PC-3 (cell line): ENCODE measurements at regions not wholly inside any gene's neighbourhood (a gene's known extent, or its start where the extent isn't known, plus 50 kb on each side); places are given as distances from the start of the nearest gene placed in this dataset.

Experiments used
- ATAC-seq: fragments of 200-7000 bp; cut with Tn5 transposase; 2 replicates; pipeline ENCODE4 v1.9.1; 2020; ENCODE audit warnings: mild to moderate bottlenecking, moderate library complexity
- BruUV-seq: library from RNA; stranded (reverse); fragments of 400-500 nt; replicated peaks from 2 replicates; lab custom pipeline; 2021; lab: Mats Ljungman, UMichigan
- CTCF ChIA-PET: fragments of 300-600 bp; sonication (Branson Sonifier 250); formaldehyde crosslinking; loops from one replicate; lab custom pipeline; 2022; ENCODE audit warnings: antibody characterized with exemption; lab: Charles Lee
- POLR2A ChIA-PET: fragments of 300-600 bp; sonication (Branson Sonifier 250); formaldehyde crosslinking; loops from one replicate; lab custom pipeline; 2022; ENCODE audit warnings: antibody characterized with exemption; ENCODE audit not compliant: unreplicated experiment; lab: Charles Lee
- DNase-seq: peaks from one replicate; pipeline ENCODE4 v3.0.0-alpha.2; 2015
- H2AFZ ChIP-seq: fragments of 300-600 bp; sonication (generic); 2 replicates; pipeline ENCODE4 v1.6.0; 2016; ENCODE audit warnings: antibody characterized with exemption, low read length
- H3F3A ChIP-seq: fragments of 300-600 bp; sonication (generic); one replicate; pipeline ENCODE4 v1.6.0; 2017; ENCODE audit warnings: antibody characterized with exemption, low read length, control low read depth, mild to moderate bottlenecking; ENCODE audit not compliant: unreplicated experiment
- H3K27ac ChIP-seq: fragments of 300-600 bp; sonication (generic); 2 replicates; pipeline ENCODE4 v1.5.1; 2016; ENCODE audit warnings: mild to moderate bottlenecking, low read length
- H3K27me3 ChIP-seq: fragments of 300-600 bp; sonication (generic); 2 replicates; pipeline ENCODE4 v1.6.1; 2016; ENCODE audit warnings: low read length, mixed read lengths
- H3K36me3 ChIP-seq: fragments of 300-600 bp; sonication (generic); 2 replicates; pipeline ENCODE4 v1.6.1; 2016; ENCODE audit warnings: low read depth, mixed run types, low read length, mixed read lengths
- H3K4me1 ChIP-seq: fragments of 300-600 bp; sonication (generic); 2 replicates; pipeline ENCODE4 v1.5.1; 2016; ENCODE audit warnings: low read length; ENCODE audit not compliant: insufficient read depth
- H3K4me2 ChIP-seq: fragments of 300-600 bp; sonication (generic); 2 replicates; pipeline ENCODE4 v1.6.0; 2016; ENCODE audit warnings: low read length
- H3K4me3 ChIP-seq: fragments of 300-600 bp; sonication (generic); 2 replicates; pipeline ENCODE4 v1.5.1; 2016; ENCODE audit warnings: mild to moderate bottlenecking, low read length, mixed read lengths
- H3K79me2 ChIP-seq: fragments of 300-600 bp; sonication (generic); 2 replicates; pipeline ENCODE4 v1.6.1; 2017; ENCODE audit warnings: low read length, mixed read lengths
- H3K9ac ChIP-seq: fragments of 300-600 bp; sonication (generic); 2 replicates; pipeline ENCODE4 v1.6.0; 2016; ENCODE audit warnings: mild to moderate bottlenecking, low read length
- H3K9me2 ChIP-seq: fragments of 300-600 bp; sonication (generic); replicated peaks from 2 replicates; pipeline ENCODE4 v1.6.1; 2016; ENCODE audit warnings: mixed run types, low read length, mixed read lengths
- H3K9me3 ChIP-seq: fragments of 300-600 bp; sonication (generic); 2 replicates; pipeline ENCODE4 v1.6.1; 2016; ENCODE audit warnings: low read length, mixed read lengths
- H4K20me1 ChIP-seq: fragments of 300-600 bp; sonication (generic); 2 replicates; pipeline ENCODE4 v1.6.1; 2016; ENCODE audit warnings: low read length, mixed read lengths
- EZH2 ChIP-seq: fragments of 300-600 bp; sonication (generic); IDR thresholded peaks from one replicate; pipeline ENCODE4 v1.6.1; 2017; ENCODE audit warnings: antibody characterized with exemption, mild to moderate bottlenecking, low read length; ENCODE audit not compliant: unreplicated experiment
- EZH2phosphoT487 ChIP-seq: fragments of 300-600 bp; sonication (generic); IDR thresholded peaks from 2 replicates; pipeline ENCODE4 v1.6.1; 2018; ENCODE audit warnings: mild to moderate bottlenecking, antibody characterized with exemption, low read length, borderline replicate concordance
- intact Hi-C: fragments of 100-400 bp; cut with micrococcal nuclease; formaldehyde crosslinking; loops from 2 replicates; pipeline ENCODE4 v1.9.0; 2023
- TF ChIP-seq, protein P1 (sequence below): fragments of 300-600 bp; sonication (generic); conservative IDR thresholded peaks from 2 replicates; pipeline ENCODE4 v1.5.1; 2017; ENCODE audit warnings: antibody characterized with exemption, low read depth, mild to moderate bottlenecking, low read length

DNA sequence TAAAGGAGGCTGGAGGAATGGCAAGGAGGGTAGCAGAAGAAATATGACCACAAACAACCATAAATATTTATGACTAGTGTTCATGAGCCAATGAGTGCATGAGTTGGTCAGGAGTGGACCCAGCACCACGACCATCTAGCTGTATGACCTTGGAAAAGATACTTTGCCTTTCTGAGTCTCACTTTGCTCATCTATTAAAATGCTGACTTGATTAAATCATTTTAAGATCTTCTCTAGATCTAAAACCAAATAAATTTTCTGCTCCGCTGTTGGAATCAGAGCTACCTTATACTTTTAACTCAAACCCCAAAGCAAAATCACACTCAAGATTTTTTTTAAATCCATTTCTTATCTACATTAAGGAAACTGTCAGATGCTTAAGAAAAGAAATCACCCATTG is 207.0 kb downstream of the GPAM start:
- Histone ChIP-seq H3K4me1 (no peaks in the 10 kb centered on the region), H3K9me3 (no peaks in the 10 kb centered on the region), H3K9me2 (no peaks in the 10 kb centered on the region), H4K20me1 (no peaks in the 10 kb centered on the region), H3K4me3 (no peak overlapping the region), H3K4me2 (no peak overlapping the region), H3K79me2 (no peaks in the 10 kb centered on the region), H3K36me3 (no peaks in the 10 kb centered on the region), H3K9ac (no peak overlapping the region), H3K27me3 (no peaks in the 10 kb centered on the region), H3F3A (no peaks in the 10 kb centered on the region), H3K27ac (no peak overlapping the region), H2AFZ (no peak overlapping the region)
- TF ChIP-seq EZH2 (no peak), EZH2phosphoT487 (no peak)
- TF ChIP-seq, protein P1, sequence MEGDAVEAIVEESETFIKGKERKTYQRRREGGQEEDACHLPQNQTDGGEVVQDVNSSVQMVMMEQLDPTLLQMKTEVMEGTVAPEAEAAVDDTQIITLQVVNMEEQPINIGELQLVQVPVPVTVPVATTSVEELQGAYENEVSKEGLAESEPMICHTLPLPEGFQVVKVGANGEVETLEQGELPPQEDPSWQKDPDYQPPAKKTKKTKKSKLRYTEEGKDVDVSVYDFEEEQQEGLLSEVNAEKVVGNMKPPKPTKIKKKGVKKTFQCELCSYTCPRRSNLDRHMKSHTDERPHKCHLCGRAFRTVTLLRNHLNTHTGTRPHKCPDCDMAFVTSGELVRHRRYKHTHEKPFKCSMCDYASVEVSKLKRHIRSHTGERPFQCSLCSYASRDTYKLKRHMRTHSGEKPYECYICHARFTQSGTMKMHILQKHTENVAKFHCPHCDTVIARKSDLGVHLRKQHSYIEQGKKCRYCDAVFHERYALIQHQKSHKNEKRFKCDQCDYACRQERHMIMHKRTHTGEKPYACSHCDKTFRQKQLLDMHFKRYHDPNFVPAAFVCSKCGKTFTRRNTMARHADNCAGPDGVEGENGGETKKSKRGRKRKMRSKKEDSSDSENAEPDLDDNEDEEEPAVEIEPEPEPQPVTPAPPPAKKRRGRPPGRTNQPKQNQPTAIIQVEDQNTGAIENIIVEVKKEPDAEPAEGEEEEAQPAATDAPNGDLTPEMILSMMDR, result no peak
- DNase-seq (no peak), ATAC-seq (no peak)
- ChIA-PET POLR2A (no interaction called here), CTCF (no interaction called here)
- no TSS peak for BruUV-seq
- intact Hi-C loops, result no loop called here

DNA sequence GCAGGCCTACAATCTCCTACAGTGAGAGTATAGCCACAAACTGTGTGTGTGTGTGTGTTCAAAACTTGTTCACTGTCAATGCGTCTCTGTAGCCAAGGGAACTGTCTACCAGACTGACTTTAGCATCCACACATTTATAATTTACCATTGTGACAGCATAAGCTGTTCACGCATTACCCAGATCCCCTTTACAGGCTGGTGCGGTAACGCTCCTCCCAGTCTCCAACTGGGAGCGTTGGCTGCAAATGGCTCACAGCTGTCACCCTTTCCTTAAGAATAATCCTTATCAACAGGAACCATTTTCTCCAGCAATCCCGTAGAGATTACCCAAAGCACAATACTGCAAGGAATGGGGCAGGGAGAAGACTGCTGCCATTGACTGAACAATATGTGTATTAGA is 199.5 kb downstream of the GPAM start:
- no peak for DNase-seq
- no peak for ATAC-seq
- Histone ChIP-seq H3K27ac (no peak overlapping the region), H3K9ac (no peak overlapping the region), H3K4me2 (no peak overlapping the region), H2AFZ (no peak overlapping the region), H3K27me3 (peaks cover 4% of the 10 kb centered on the region; the same call in 1 of the 2 replicates), H3K9me2 (no peaks in the 10 kb centered on the region), H3K4me1 (no peaks in the 10 kb centered on the region), H3K36me3 (no peaks in the 10 kb centered on the region), H3K9me3 (no peaks in the 10 kb centered on the region), H3K79me2 (no peaks in the 10 kb centered on the region), H3K4me3 (no peak overlapping the region), H4K20me1 (no peaks in the 10 kb centered on the region), H3F3A (no peaks in the 10 kb centered on the region)
- TF ChIP-seq, protein P1, result no peak
- TF ChIP-seq EZH2 (no peak), EZH2phosphoT487 (no peak)
- CTCF ChIA-PET, result no interaction called here
- no TSS peak for BruUV-seq
- POLR2A ChIA-PET, result no interaction called here
- intact Hi-C loops, result no loop called here

DNA sequence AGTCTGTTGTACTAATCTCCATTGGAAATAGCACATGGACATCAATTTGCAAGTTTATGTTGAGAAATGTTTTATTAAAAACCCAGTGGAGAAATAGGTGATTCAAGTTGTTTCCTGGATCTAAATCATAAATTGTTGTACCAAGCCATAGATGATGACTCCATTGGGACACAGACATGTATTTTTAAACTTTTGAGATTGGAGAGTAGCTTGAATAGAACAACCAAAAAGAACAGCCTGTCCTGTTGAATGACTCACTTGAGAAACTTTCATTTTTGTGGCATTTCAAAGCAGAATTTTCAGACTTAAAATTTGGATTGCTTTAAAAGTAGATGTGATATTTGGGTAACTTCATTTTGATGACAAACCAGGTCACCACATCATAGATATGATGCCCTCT is 197.5 kb downstream of the GPAM start:
- H3F3A ChIP-seq, result no peaks in the 10 kb centered on the region
- no TSS peak for BruUV-seq
- no peak for DNase-seq
- H3K9ac ChIP-seq, result no peak overlapping the region
- H3K27me3 ChIP-seq, result peaks cover 14% of the 10 kb centered on the region
- H3K9me3 ChIP-seq, result no peaks in the 10 kb centered on the region
- no peaks in the 10 kb centered on the region for H3K4me1 ChIP-seq
- no peak for ATAC-seq
- H3K9me2 ChIP-seq, result no peaks in the 10 kb centered on the region
- no peaks in the 10 kb centered on the region for H4K20me1 ChIP-seq
- intact Hi-C loops, result no loop called here
- no peak overlapping the region for H3K27ac ChIP-seq
- no peak overlapping the region for H2AFZ ChIP-seq
- no peak overlapping the region for H3K4me3 ChIP-seq
- TF ChIP-seq, protein P1, result no peak
- TF ChIP-seq EZH2phosphoT487, result no peak
- no peak for TF ChIP-seq EZH2
- H3K36me3 ChIP-seq, result no peaks in the 10 kb centered on the region
- no peaks in the 10 kb centered on the region for H3K79me2 ChIP-seq
- ChIA-PET POLR2A (no interaction called here), CTCF (interaction anchor here (0.7 kb wide), 1 partner anchor 726 kb away, joined by 4 read pairs; no protein-coding TSS in a partner anchor)
- no peak overlapping the region for H3K4me2 ChIP-seq
